ENCODE measurements at regions not wholly inside any gene's neighbourhood (a gene's known extent, or its start where the extent isn't known, plus 50 kb on each side); places are given as distances from the start of the nearest gene placed in this dataset.
A peak's percentile ranks its signal among the peaks of the same experiment; 100 is the strongest.

GRCh38 chrX:44042751-44043150 is 69.6 kb upstream of the NDP start:
- no peak for DNase-seq (ENCODE audit: low read depth in 2 of 2)

- no peak for DNase-seq (ENCODE audit: low read depth in 2 of 2)
These were observed 68.9 kb upstream of the NDP start for GRCh38 chrX:44042116-44042515.

- no peak for DNase-seq (ENCODE audit: low read depth in 2 of 2)
These were observed 67.2 kb upstream of the NDP start for GRCh38 chrX:44040406-44040805.

- DNase-seq (ENCODE audit: low read depth in 2 of 2), result no peak
These were observed 66.4 kb upstream of the NDP start for GRCh38 chrX:44039556-44039955.

- peak in 1 of 2 donors; percentile 2 for DNase-seq (ENCODE audit: low read depth in 2 of 2)
These were observed 63.1 kb upstream of the NDP start for GRCh38 chrX:44036336-44036735.

- DNase-seq (ENCODE audit: low read depth in 2 of 2), result no peak
These were observed 62.4 kb upstream of the NDP start for GRCh38 chrX:44035571-44035970.

- DNase-seq (ENCODE audit: low read depth in 2 of 2), result no peak
These were observed 59.3 kb upstream of the NDP start for GRCh38 chrX:44032479-44032878.

- no peak for DNase-seq (ENCODE audit: low read depth in 2 of 2)
These were observed 52.4 kb upstream of the NDP start for GRCh38 chrX:44025555-44025954.

Data from dermis microvascular lymphatic vessel endothelial cell (primary cell).